Uterus (tissue), 2 donors: ENCODE measurements at regions not wholly inside any gene's neighbourhood (a gene's known extent, or its start where the extent isn't known, plus 50 kb on each side); places are given as distances from the start of the nearest gene placed in this dataset.

Experiments used
- POLR2A ChIP-seq, 2 donors: fragments of 450-650 bp; IDR thresholded peaks; one replicate each; pipeline ENCODE4 v1.6.1; 2016; ENCODE audit warnings: antibody characterized with exemption in 2 of 2, mild to moderate bottlenecking in 1 of 2, moderate library complexity in 1 of 2
- TF ChIP-seq, protein P1 (sequence below), 4 experiments: fragments of 200-600 bp in 2 of 4; fragments of 450-650 bp in 2 of 4; sonication (generic) in 2 of 4; IDR thresholded peaks; one replicate each; pipeline ENCODE4 v1.5.1; 2016 to 2019; ENCODE audit warnings: antibody characterized with exemption in 4 of 4, mild to moderate bottlenecking in 2 of 4, moderate library complexity in 1 of 4

DNA sequence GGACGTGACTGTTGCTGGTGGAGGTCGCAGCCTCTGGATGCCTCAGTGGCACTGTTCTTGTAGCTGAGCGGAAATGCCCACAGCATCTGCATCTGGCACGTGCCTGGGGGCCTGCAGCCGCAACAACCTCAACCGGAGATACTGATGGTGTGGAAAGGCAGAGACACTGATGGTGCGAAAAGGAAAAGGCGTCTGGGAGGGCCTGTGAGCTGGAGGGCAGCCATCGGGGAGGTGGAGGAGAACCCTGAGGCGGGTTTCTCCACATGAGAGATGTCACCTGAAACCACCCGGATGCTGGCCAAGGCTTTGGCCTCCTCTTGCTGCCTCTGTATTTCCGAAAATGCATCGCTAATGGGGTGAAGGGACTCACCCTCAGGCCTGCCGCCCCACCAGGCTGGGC is 284.8 kb upstream of the WSB1 start:
- TF ChIP-seq POLR2A (IDR thresholded peaks at IDR 0.05): no peak
- TF ChIP-seq, protein P1, sequence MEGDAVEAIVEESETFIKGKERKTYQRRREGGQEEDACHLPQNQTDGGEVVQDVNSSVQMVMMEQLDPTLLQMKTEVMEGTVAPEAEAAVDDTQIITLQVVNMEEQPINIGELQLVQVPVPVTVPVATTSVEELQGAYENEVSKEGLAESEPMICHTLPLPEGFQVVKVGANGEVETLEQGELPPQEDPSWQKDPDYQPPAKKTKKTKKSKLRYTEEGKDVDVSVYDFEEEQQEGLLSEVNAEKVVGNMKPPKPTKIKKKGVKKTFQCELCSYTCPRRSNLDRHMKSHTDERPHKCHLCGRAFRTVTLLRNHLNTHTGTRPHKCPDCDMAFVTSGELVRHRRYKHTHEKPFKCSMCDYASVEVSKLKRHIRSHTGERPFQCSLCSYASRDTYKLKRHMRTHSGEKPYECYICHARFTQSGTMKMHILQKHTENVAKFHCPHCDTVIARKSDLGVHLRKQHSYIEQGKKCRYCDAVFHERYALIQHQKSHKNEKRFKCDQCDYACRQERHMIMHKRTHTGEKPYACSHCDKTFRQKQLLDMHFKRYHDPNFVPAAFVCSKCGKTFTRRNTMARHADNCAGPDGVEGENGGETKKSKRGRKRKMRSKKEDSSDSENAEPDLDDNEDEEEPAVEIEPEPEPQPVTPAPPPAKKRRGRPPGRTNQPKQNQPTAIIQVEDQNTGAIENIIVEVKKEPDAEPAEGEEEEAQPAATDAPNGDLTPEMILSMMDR (IDR thresholded peaks at IDR 0.05): no peak
